ENCODE measurements at regions not wholly inside any gene's neighbourhood (a gene's known extent, or its start where the extent isn't known, plus 50 kb on each side); places are given as distances from the start of the nearest gene placed in this dataset.

DNA sequence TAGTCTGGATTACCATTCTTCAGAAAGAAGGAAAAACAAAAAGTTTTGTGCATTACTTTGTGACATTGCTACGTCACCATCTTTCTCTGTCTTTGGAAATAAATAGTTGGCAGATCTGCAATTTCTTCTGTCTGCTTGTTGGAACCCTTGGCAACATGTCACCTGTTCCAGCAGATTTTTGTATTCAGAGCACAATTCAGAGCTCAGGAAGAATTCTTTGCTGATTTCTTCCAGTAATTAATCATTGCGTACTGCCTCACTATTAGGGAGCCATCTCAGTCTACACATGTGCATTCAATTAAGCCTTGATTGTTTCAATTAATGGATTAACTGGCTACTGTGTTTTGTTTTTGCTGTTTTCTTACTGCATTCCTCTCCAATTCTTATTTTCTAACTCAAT, 467.2 kb downstream of the CDH8 start:
- Histone ChIP-seq H3K9me3 (replicated peaks; ENCODE audit: insufficient read depth, low read length) (no peaks in the 10 kb centered on the region), H3K4me1 (ENCODE audit: low read length) (no peaks in the 10 kb centered on the region), H3K79me2 (ENCODE audit: low read length) (no peaks in the 10 kb centered on the region), H3F3A (ENCODE audit: insufficient read depth, low read length) (no peaks in the 10 kb centered on the region), H3K4me3 (ENCODE audit: low read length) (no peak overlapping the region), H2AFZ (ENCODE audit: low read length) (no peak overlapping the region), H3K9ac (ENCODE audit: low read length) (no peak overlapping the region), H4K20me1 (ENCODE audit: insufficient read depth, low read length) (no peaks in the 10 kb centered on the region), H3K27ac (ENCODE audit: low read length) (no peak overlapping the region), H3K27me3 (replicated peaks; ENCODE audit: insufficient read depth, low read length) (no peaks in the 10 kb centered on the region), H3K36me3 (replicated peaks; ENCODE audit: insufficient read depth, low read length) (no peaks in the 10 kb centered on the region), H3K9me2 (replicated peaks; ENCODE audit: insufficient read depth, low read length) (no peaks in the 10 kb centered on the region), H3K4me2 (ENCODE audit: low read depth, low read length) (no peak overlapping the region)
- no peak for TF ChIP-seq CTCF (IDR thresholded peaks at IDR 0.05; ENCODE audit: low read length)
- TF ChIP-seq EZH2phosphoT487 (IDR thresholded peaks at IDR 0.05; ENCODE audit: low read length), result no peak
- TF ChIP-seq EZH2 (optimal IDR thresholded peaks at IDR 0.05; ENCODE audit: low read depth, low read length), result no peak
- no peak for DNase-seq

- H3K9ac ChIP-seq (ENCODE audit: low read length), result no peak overlapping the region
- no peak for DNase-seq
- no peaks in the 10 kb centered on the region for H3K79me2 ChIP-seq (ENCODE audit: low read length)
- no peaks in the 10 kb centered on the region for H3K27me3 ChIP-seq (replicated peaks; ENCODE audit: insufficient read depth, low read length)
- no peaks in the 10 kb centered on the region for H3K9me2 ChIP-seq (replicated peaks; ENCODE audit: insufficient read depth, low read length)
- TF ChIP-seq EZH2phosphoT487 (IDR thresholded peaks at IDR 0.05; ENCODE audit: low read length) (no peak), EZH2 (optimal IDR thresholded peaks at IDR 0.05; ENCODE audit: low read depth, low read length) (no peak), CTCF (IDR thresholded peaks at IDR 0.05; ENCODE audit: low read length) (no peak)
- H3F3A ChIP-seq (ENCODE audit: insufficient read depth, low read length), result no peaks in the 10 kb centered on the region
- H2AFZ ChIP-seq (ENCODE audit: low read length), result no peak overlapping the region
- H3K4me2 ChIP-seq (ENCODE audit: low read depth, low read length), result no peak overlapping the region
- H4K20me1 ChIP-seq (ENCODE audit: insufficient read depth, low read length), result no peaks in the 10 kb centered on the region
- H3K9me3 ChIP-seq (replicated peaks; ENCODE audit: insufficient read depth, low read length), result no peaks in the 10 kb centered on the region
- H3K4me3 ChIP-seq (ENCODE audit: low read length), result no peak overlapping the region
- H3K4me1 ChIP-seq (ENCODE audit: low read length), result no peaks in the 10 kb centered on the region
- H3K36me3 ChIP-seq (replicated peaks; ENCODE audit: insufficient read depth, low read length), result no peaks in the 10 kb centered on the region
- no peak overlapping the region for H3K27ac ChIP-seq (ENCODE audit: low read length)
These were observed 471.5 kb downstream of the CDH8 start for GRCh38 chr16:61564716-61565115.

GRCh38 chr16:61555718-61556441, 480.4 kb downstream of the CDH8 start:
- Histone ChIP-seq H3K27ac (ENCODE audit: low read length) (no peak overlapping the region), H3K9me2 (replicated peaks; ENCODE audit: insufficient read depth, low read length) (no peaks in the 10 kb centered on the region), H2AFZ (ENCODE audit: low read length) (no peak overlapping the region), H3K4me3 (ENCODE audit: low read length) (no peak overlapping the region), H3K79me2 (ENCODE audit: low read length) (no peaks in the 10 kb centered on the region), H3K36me3 (replicated peaks; ENCODE audit: insufficient read depth, low read length) (no peaks in the 10 kb centered on the region), H3K9ac (ENCODE audit: low read length) (no peak overlapping the region), H4K20me1 (ENCODE audit: insufficient read depth, low read length) (no peaks in the 10 kb centered on the region), H3F3A (ENCODE audit: insufficient read depth, low read length) (no peaks in the 10 kb centered on the region), H3K4me1 (ENCODE audit: low read length) (no peaks in the 10 kb centered on the region), H3K4me2 (ENCODE audit: low read depth, low read length) (no peak overlapping the region), H3K27me3 (replicated peaks; ENCODE audit: insufficient read depth, low read length) (no peaks in the 10 kb centered on the region), H3K9me3 (replicated peaks; ENCODE audit: insufficient read depth, low read length) (no peaks in the 10 kb centered on the region)
- no peak for DNase-seq
- TF ChIP-seq EZH2 (optimal IDR thresholded peaks at IDR 0.05; ENCODE audit: low read depth, low read length) (no peak), EZH2phosphoT487 (IDR thresholded peaks at IDR 0.05; ENCODE audit: low read length) (no peak), CTCF (IDR thresholded peaks at IDR 0.05; ENCODE audit: low read length) (no peak)
